DOHH2 (cell line): ENCODE measurements at regions not wholly inside any gene's neighbourhood (a gene's known extent, or its start where the extent isn't known, plus 50 kb on each side); places are given as distances from the start of the nearest gene placed in this dataset.

Experiments
- H3F3A ChIP-seq: fragments of 200-600 bp; sonication (generic), shearing (Covaris generic); 2 replicates; pipeline ENCODE4 v1.6.0; 2016; ENCODE audit warnings: antibody characterized with exemption, mild to moderate bottlenecking; ENCODE audit not compliant: control insufficient read depth, insufficient read depth
- H3K27ac ChIP-seq: fragments of 200-600 bp; sonication (generic); 2 replicates; pipeline ENCODE4 v1.5.1; 2014; ENCODE audit warnings: low read depth, mild to moderate bottlenecking, low read length, moderate library complexity
- H3K27me3 ChIP-seq: fragments of 200-600 bp; sonication (generic); 2 replicates; pipeline ENCODE4 v1.6.1; 2014; ENCODE audit warnings: mild to moderate bottlenecking, low read length, mixed read lengths; ENCODE audit not compliant: control insufficient read depth
- H3K36me3 ChIP-seq: fragments of 200-600 bp; sonication (generic); 2 replicates; pipeline ENCODE4 v1.6.1; 2014; ENCODE audit warnings: mild to moderate bottlenecking, low read length, moderate library complexity, mixed read lengths; ENCODE audit not compliant: control insufficient read depth
- H3K4me1 ChIP-seq: fragments of 200-600 bp; sonication (generic); 2 replicates; pipeline ENCODE4 v1.6.1; 2014; ENCODE audit warnings: mild to moderate bottlenecking, low read length, mixed read lengths; ENCODE audit not compliant: control insufficient read depth
- H3K4me2 ChIP-seq: fragments of 200-600 bp; sonication (generic); 2 replicates; pipeline ENCODE4 v1.6.0; 2014; ENCODE audit warnings: mild to moderate bottlenecking, low read length, moderate library complexity
- H3K4me3 ChIP-seq: fragments of 200-600 bp; sonication (generic); 2 replicates; pipeline ENCODE4 v1.5.1; 2014; ENCODE audit warnings: mild to moderate bottlenecking, low read length, mixed read lengths
- H3K79me2 ChIP-seq: fragments of 200-600 bp; sonication (generic); 2 replicates; pipeline ENCODE4 v1.6.1; 2014; ENCODE audit warnings: mild to moderate bottlenecking, low read length, mixed read lengths; ENCODE audit not compliant: control insufficient read depth
- H3K9me2 ChIP-seq: fragments of 200-600 bp; sonication (generic); replicated peaks from 2 replicates; pipeline ENCODE4 v1.6.1; 2014; ENCODE audit warnings: mild to moderate bottlenecking, low read length, mixed read lengths; ENCODE audit not compliant: control insufficient read depth
- H3K9me3 ChIP-seq: fragments of 200-600 bp; sonication (generic); 2 replicates; pipeline ENCODE4 v1.6.1; 2014; ENCODE audit warnings: antibody characterized with exemption, low read length, mixed read lengths; ENCODE audit not compliant: control insufficient read depth, insufficient read depth
- H4K20me1 ChIP-seq: fragments of 200-600 bp; sonication (generic); 2 replicates; pipeline ENCODE4 v1.6.0; 2014; ENCODE audit warnings: low read depth, mild to moderate bottlenecking, antibody characterized with exemption, low read length, moderate library complexity; ENCODE audit not compliant: control insufficient read depth, insufficient read depth
- EZH2phosphoT487 ChIP-seq: fragments of 200-600 bp; sonication (generic); IDR thresholded peaks from 2 replicates; pipeline ENCODE4 v1.6.1; 2017; ENCODE audit warnings: borderline replicate concordance, mild to moderate bottlenecking, antibody characterized with exemption, low read length, moderate library complexity, mixed read lengths
- TF ChIP-seq, protein P1 (sequence below): fragments of 200-600 bp; sonication (generic); IDR thresholded peaks from one replicate; pipeline ENCODE4 v1.5.1; 2014; ENCODE audit warnings: antibody characterized with exemption, mild to moderate bottlenecking, low read depth, low read length; ENCODE audit not compliant: poor library complexity, severe bottlenecking

DNA sequence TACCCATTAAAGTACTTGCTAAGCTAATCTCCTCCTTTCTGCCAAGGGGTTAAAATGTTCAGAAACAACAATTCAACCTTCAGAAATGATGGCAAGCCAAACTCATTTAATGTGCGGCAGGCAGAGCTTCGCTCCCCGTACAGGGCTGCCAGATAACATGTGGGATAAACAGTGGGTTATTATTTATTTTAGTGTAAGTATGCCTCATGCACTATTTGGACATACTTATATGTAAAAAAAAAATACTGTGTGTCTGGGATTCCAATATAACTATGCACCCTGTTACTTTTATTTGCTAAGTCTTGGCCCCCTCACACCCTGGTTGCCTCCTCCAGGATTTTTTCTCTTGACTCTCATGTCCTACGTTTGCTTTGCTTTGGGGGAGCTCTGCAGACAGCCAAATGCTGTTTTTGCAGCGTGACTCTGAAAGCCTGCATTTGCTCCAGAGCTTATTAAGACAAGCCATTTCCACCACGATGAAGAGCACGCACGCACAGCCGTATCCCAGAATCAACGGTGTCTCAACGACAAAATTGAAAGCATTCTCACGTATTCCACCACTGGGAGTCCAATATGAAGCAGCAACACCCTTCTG lies 86.5 kb upstream of the SHANK2 start:
- no peak overlapping the region for H3K4me3 ChIP-seq
- no peaks in the 10 kb centered on the region for H3K4me1 ChIP-seq
- no peaks in the 10 kb centered on the region for H3F3A ChIP-seq
- H4K20me1 ChIP-seq: no peaks in the 10 kb centered on the region
- H3K27ac ChIP-seq: no peak overlapping the region
- no peaks in the 10 kb centered on the region for H3K9me2 ChIP-seq
- TF ChIP-seq, protein P1, sequence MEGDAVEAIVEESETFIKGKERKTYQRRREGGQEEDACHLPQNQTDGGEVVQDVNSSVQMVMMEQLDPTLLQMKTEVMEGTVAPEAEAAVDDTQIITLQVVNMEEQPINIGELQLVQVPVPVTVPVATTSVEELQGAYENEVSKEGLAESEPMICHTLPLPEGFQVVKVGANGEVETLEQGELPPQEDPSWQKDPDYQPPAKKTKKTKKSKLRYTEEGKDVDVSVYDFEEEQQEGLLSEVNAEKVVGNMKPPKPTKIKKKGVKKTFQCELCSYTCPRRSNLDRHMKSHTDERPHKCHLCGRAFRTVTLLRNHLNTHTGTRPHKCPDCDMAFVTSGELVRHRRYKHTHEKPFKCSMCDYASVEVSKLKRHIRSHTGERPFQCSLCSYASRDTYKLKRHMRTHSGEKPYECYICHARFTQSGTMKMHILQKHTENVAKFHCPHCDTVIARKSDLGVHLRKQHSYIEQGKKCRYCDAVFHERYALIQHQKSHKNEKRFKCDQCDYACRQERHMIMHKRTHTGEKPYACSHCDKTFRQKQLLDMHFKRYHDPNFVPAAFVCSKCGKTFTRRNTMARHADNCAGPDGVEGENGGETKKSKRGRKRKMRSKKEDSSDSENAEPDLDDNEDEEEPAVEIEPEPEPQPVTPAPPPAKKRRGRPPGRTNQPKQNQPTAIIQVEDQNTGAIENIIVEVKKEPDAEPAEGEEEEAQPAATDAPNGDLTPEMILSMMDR: no peak
- TF ChIP-seq EZH2phosphoT487: no peak
- no peaks in the 10 kb centered on the region for H3K79me2 ChIP-seq
- H3K27me3 ChIP-seq: no peaks in the 10 kb centered on the region
- peaks cover 11% of the 10 kb centered on the region for H3K9me3 ChIP-seq
- H3K36me3 ChIP-seq: no peaks in the 10 kb centered on the region
- no peak overlapping the region for H3K4me2 ChIP-seq

GRCh38 chr11:71336996-71337754 lies 84.8 kb upstream of the SHANK2 start:
- no peak for TF ChIP-seq EZH2phosphoT487
- TF ChIP-seq, protein P1: no peak
- H3K9me2 ChIP-seq: no peaks in the 10 kb centered on the region
- no peak overlapping the region for H3K4me2 ChIP-seq
- H3K27me3 ChIP-seq: no peaks in the 10 kb centered on the region
- H3K9me3 ChIP-seq: peaks cover 28% of the 10 kb centered on the region
- H3K4me1 ChIP-seq: no peaks in the 10 kb centered on the region
- H4K20me1 ChIP-seq: no peaks in the 10 kb centered on the region
- H3K27ac ChIP-seq: no peak overlapping the region
- H3K4me3 ChIP-seq: no peak overlapping the region
- no peaks in the 10 kb centered on the region for H3K36me3 ChIP-seq
- no peaks in the 10 kb centered on the region for H3F3A ChIP-seq
- H3K79me2 ChIP-seq: no peaks in the 10 kb centered on the region

DNA sequence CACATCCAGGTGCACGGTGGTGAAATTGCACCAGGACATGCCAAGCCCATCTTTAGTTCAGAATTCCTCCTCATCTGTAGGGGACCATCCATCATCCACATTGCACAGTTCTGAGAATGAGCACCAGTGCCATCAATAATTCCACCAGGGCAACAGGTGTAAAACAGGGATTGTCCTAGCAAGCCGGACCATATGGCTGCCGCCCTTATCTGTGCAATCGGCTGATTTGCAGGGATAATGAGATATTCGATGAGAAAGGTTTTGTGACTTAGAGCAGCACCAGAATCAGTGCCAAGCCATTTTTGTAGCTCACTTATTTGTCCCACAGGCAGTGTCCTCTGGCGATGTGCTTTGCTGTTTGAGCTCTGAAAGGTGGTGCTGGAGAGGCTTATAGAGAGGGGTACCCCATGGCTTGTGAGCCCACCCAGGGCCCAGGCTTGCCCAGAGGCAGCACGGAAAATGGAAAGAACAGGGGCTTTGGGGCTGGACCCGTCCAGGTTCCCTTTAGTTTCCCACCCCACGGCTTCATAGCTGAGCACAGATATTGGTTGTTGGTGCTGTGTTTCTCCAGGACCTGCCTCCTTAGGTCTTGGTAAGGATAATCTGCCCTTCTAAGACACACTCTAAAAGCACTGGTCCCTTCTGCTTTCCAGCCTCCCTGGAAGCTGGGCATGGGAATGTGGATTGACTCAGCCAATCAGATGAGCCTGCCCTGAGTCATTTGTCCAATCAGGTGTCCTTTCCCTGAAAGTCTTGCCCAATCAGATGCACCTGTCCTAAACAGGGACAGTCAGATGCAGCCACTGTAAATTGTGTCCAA lies 84.0 kb upstream of the SHANK2 start:
- TF ChIP-seq EZH2phosphoT487: no peak
- TF ChIP-seq, protein P1: no peak
- Histone ChIP-seq H4K20me1 (no peaks in the 10 kb centered on the region), H3K27ac (no peak overlapping the region)

More for the DNA sequence above, 84.0 kb upstream of the SHANK2 start:
- Histone ChIP-seq H3K4me1 (no peaks in the 10 kb centered on the region), H3K9me3 (peaks cover 30% of the 10 kb centered on the region), H3K9me2 (no peaks in the 10 kb centered on the region), H3K4me3 (no peak overlapping the region), H3K4me2 (no peak overlapping the region), H3K36me3 (no peaks in the 10 kb centered on the region), H3K79me2 (no peaks in the 10 kb centered on the region), H3F3A (no peaks in the 10 kb centered on the region), H3K27me3 (no peaks in the 10 kb centered on the region)
